ENCODE measurements at regions not wholly inside any gene's neighbourhood (a gene's known extent, or its start where the extent isn't known, plus 50 kb on each side); places are given as distances from the start of the nearest gene placed in this dataset.
"Not testable (repeated sequence)": the region's sequence is repeated elsewhere in the genome, so short reads cannot be mapped to it uniquely, and the experiment has no call there.

DNA sequence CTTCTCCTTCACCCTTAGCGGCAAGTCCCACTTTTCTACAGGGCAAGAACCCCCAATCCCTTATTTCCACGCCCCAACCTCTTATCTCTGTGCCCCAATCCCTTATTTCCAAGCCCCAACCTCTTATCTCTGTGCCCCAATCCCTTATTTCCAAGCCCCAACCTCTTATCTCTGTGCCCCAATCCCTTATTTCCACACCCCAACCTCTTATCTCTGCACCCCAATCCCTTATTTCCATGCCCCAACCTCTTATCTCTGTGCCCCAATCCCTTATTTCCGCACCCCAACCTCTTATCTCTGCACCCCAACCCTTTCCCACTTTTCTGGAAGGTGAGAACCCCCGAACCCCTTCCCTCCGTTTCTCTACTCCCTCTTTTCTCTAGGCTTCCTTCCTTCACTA lies 116.1 kb upstream of the GJE1 start:
- in situ Hi-C loops (cut with HindIII; ENCODE audit: low sequenced_read_pairs); H3K4me3 ChIP-seq (ENCODE audit: low read depth, low read length); DNase-seq (ENCODE audit: low read depth): not testable (repeated sequence)

- in situ Hi-C loops (cut with HindIII; ENCODE audit: low sequenced_read_pairs); DNase-seq (ENCODE audit: low read depth); H3K4me3 ChIP-seq (ENCODE audit: low read depth, low read length): not testable (repeated sequence)
Measured at GRCh38 chr6:142015463-142015862, 117.3 kb upstream of the GJE1 start.

GRCh38 chr6:142015011-142015410 lies 117.7 kb upstream of the GJE1 start:
- DNase-seq (ENCODE audit: low read depth), result no peak
- no peak for TF ChIP-seq CTCF (IDR thresholded peaks at IDR 0.05; ENCODE audit: low read depth, low read length, missing control alignments)
- in situ Hi-C loops (cut with HindIII; ENCODE audit: low sequenced_read_pairs), result no loop called here
- no peak overlapping the region for H3K4me3 ChIP-seq (ENCODE audit: low read depth, low read length)

DNA sequence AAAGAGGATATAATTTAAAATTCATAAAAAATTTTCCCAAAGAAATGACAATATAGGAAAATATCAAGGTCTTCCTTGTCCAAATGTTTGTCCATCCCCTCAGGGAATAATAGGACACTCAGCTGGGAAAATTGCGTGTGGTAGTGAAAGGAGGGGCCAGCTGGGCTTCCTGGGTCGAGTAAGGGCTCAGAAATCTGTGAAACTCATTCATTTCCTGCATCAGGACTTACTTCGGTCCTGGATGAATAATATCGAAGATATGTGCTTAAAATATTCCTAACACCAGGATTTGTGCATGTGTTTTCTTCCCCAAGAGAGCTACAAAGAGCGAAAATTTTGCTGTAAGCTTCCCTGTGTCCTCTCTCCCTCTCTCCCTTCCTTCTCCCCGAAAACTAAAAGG lies 118.2 kb upstream of the GJE1 start:
- no peak overlapping the region for H3K4me3 ChIP-seq (ENCODE audit: low read depth, low read length)
- in situ Hi-C loops (cut with HindIII; ENCODE audit: low sequenced_read_pairs), result no loop called here

DNA sequence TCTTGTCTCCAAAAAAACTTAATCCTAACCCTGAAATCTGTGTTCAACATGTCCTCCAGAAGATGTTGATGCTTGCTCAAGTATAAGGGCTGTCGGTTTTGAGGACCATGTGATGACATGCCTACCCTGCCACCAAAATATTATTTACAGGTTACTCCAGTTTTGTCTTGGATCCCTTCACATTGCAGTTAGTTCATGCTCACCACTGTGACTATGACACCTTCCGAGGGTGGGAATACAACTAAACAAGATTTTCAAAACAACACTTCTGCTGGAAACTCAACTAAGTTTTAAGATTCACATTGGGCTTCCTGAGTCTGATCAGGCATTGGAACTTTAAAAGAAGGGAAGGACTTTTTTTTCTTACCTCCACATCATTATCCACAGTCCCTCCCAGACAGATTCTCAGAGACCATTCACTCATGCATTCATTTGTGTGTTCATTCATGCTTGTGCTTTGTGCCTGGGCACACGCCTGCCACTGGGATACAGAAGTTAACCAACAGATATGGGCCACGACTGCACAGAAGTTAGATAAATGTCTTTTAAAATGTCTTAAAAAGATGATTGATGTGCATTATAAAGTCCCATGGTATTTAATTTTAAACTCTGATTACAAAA lies 118.7 kb upstream of the GJE1 start:
- H3K4me3 ChIP-seq (ENCODE audit: low read depth, low read length), result no peak overlapping the region
- in situ Hi-C loops (cut with HindIII; ENCODE audit: low sequenced_read_pairs), result no loop called here
- no peak for TF ChIP-seq CTCF (IDR thresholded peaks at IDR 0.05; ENCODE audit: low read depth, low read length, missing control alignments)
- no peak for DNase-seq (ENCODE audit: low read depth)

More for the DNA sequence above, 118.2 kb upstream of the GJE1 start:
- DNase-seq (ENCODE audit: low read depth), result peak; percentile 41
- no peak for TF ChIP-seq CTCF (IDR thresholded peaks at IDR 0.05; ENCODE audit: low read depth, low read length, missing control alignments)

- in situ Hi-C loops (cut with HindIII; ENCODE audit: low sequenced_read_pairs), result no loop called here
- DNase-seq (ENCODE audit: low read depth), result peak; percentile 87
- TF ChIP-seq CTCF (IDR thresholded peaks at IDR 0.05; ENCODE audit: low read depth, low read length, missing control alignments), result no peak
Measured at GRCh38 chr6:142013287-142013686, 119.4 kb upstream of the GJE1 start.

GRCh38 chr6:142011775-142012174 lies 121.0 kb upstream of the GJE1 start:
- no peak overlapping the region for H3K4me3 ChIP-seq (ENCODE audit: low read depth, low read length)
- no peak for TF ChIP-seq CTCF (IDR thresholded peaks at IDR 0.05; ENCODE audit: low read depth, low read length, missing control alignments)
- no peak for DNase-seq (ENCODE audit: low read depth)
- in situ Hi-C loops (cut with HindIII; ENCODE audit: low sequenced_read_pairs), result no loop called here

More at GRCh38 chr6:142013287-142013686, 119.4 kb upstream of the GJE1 start:
- no peak overlapping the region for H3K4me3 ChIP-seq (ENCODE audit: low read depth, low read length)

GRCh38 chr6:142011156-142011555 lies 121.6 kb upstream of the GJE1 start:
- in situ Hi-C loops (cut with HindIII; ENCODE audit: low sequenced_read_pairs), result no loop called here
- no peak for DNase-seq (ENCODE audit: low read depth)
- H3K4me3 ChIP-seq (ENCODE audit: low read depth, low read length), result no peak overlapping the region
- TF ChIP-seq CTCF (IDR thresholded peaks at IDR 0.05; ENCODE audit: low read depth, low read length, missing control alignments), result no peak
